Liver (tissue), 8 donors: ENCODE measurements at regions not wholly inside any gene's neighbourhood (a gene's known extent, or its start where the extent isn't known, plus 50 kb on each side); places are given as distances from the start of the nearest gene placed in this dataset.

Experiments
- DNase-seq: peaks from one replicate; pipeline ENCODE4 v3.0.0-alpha.2; 2017; ENCODE audit warnings: low spot score
- H3K27ac ChIP-seq, 2 donors: one replicate each; pipeline ENCODE4 v1.7.0; 2013; ENCODE audit warnings: inconsistent platforms in 2 of 2, low read length in 2 of 2, control low read depth in 1 of 2, low read depth in 1 of 2, mild to moderate bottlenecking in 1 of 2
- H3K27me3 ChIP-seq, 4 donors: one replicate each; pipeline versions ENCODE4 v1.6.1 to v1.7.0; 2013; ENCODE audit warnings: low read length in 3 of 4, inconsistent platforms in 1 of 4, mild to moderate bottlenecking in 1 of 4, moderate library complexity in 1 of 4; ENCODE audit not compliant: control insufficient read depth in 4 of 4, insufficient read depth in 4 of 4
- H3K36me3 ChIP-seq, 4 donors: one replicate each; pipeline versions ENCODE4 v1.6.1 to v1.7.0; 2013; ENCODE audit warnings: low read length in 3 of 4, mild to moderate bottlenecking in 3 of 4, low read depth in 1 of 4, moderate library complexity in 1 of 4; ENCODE audit not compliant: control insufficient read depth in 4 of 4, insufficient read depth in 3 of 4
- H3K4me1 ChIP-seq, 4 donors: one replicate each; pipeline versions ENCODE4 v1.6.1 to v1.7.0; 2013; ENCODE audit warnings: low read length in 3 of 4, mild to moderate bottlenecking in 3 of 4, moderate library complexity in 1 of 4; ENCODE audit not compliant: control insufficient read depth in 4 of 4, insufficient read depth in 4 of 4
- H3K4me3 ChIP-seq, 3 donors: one replicate each; pipeline versions ENCODE4 v1.6.1 to v1.7.0; 2013; ENCODE audit warnings: low read length in 3 of 3, control low read depth in 1 of 3, low read depth in 1 of 3, mild to moderate bottlenecking in 1 of 3
- H3K9ac ChIP-seq, 2 donors: one replicate each; pipeline ENCODE4 v1.7.0; 2013; ENCODE audit warnings: low read length in 2 of 2, mild to moderate bottlenecking in 2 of 2, moderate library complexity in 2 of 2, control low read depth in 1 of 2, low read depth in 1 of 2
- H3K9me3 ChIP-seq, 4 donors: one replicate each; pipeline versions ENCODE4 v1.6.1 to v1.7.0; 2013; ENCODE audit warnings: low read length in 3 of 4; ENCODE audit not compliant: control insufficient read depth in 4 of 4
- ATF3 ChIP-seq: IDR thresholded peaks from 2 replicates; pipeline ENCODE4 v1.6.1; 2016; ENCODE audit warnings: antibody characterized with exemption
- CTCF ChIP-seq: fragments of 150-350 bp; IDR thresholded peaks from 2 replicates; pipeline ENCODE4 v1.5.1; 2017; ENCODE audit warnings: improper control_type of control experiment, low read depth, low read length; ENCODE audit not compliant: missing input control
- EGR1 ChIP-seq, 2 donors: IDR thresholded peaks; 2 replicates each; pipeline ENCODE4 v1.6.1; 2016 to 2018; ENCODE audit warnings: antibody characterized with exemption in 2 of 2, low read depth in 2 of 2
- FOXA1 ChIP-seq: IDR thresholded peaks from 2 replicates; pipeline ENCODE4 v1.6.1; 2016; ENCODE audit warnings: antibody characterized with exemption
- FOXA2 ChIP-seq: IDR thresholded peaks from 2 replicates; pipeline ENCODE4 v1.6.1; 2016; ENCODE audit warnings: antibody characterized with exemption
- GABPA ChIP-seq, 2 donors: IDR thresholded peaks in 1 of 2; conservative IDR thresholded peaks in 1 of 2; 2 replicates each; pipeline ENCODE4 v1.6.1; 2016; ENCODE audit warnings: antibody characterized with exemption in 2 of 2, mild to moderate bottlenecking in 1 of 2, moderate library complexity in 1 of 2
- HNF4A ChIP-seq, 2 donors: conservative IDR thresholded peaks; 2 replicates each; pipeline ENCODE4 v1.6.1; 2016; ENCODE audit warnings: antibody characterized with exemption in 2 of 2, mild to moderate bottlenecking in 2 of 2
- HNF4G ChIP-seq: IDR thresholded peaks from 2 replicates; pipeline ENCODE4 v1.6.1; 2016; ENCODE audit warnings: antibody characterized with exemption
- JUND ChIP-seq, 2 donors: IDR thresholded peaks; 2 replicates each; pipeline ENCODE4 v1.6.1; 2016; ENCODE audit warnings: antibody characterized with exemption in 2 of 2
- MAX ChIP-seq: IDR thresholded peaks from 2 replicates; pipeline ENCODE4 v1.6.1; 2016; ENCODE audit warnings: antibody characterized with exemption
- NR2F2 ChIP-seq: IDR thresholded peaks from 2 replicates; pipeline ENCODE4 v1.6.1; 2016; ENCODE audit warnings: antibody characterized with exemption
- RAD21 ChIP-seq, 2 donors: IDR thresholded peaks; 2 replicates each; pipeline ENCODE4 v1.6.1; 2016; ENCODE audit warnings: antibody characterized with exemption in 2 of 2, mild to moderate bottlenecking in 2 of 2
- REST ChIP-seq: IDR thresholded peaks from 2 replicates; pipeline ENCODE4 v1.6.1; 2016; ENCODE audit warnings: antibody characterized with exemption, mild to moderate bottlenecking
- RXRA ChIP-seq, 2 donors: IDR thresholded peaks; 2 replicates each; pipeline ENCODE4 v1.6.1; 2017 to 2018; ENCODE audit warnings: antibody characterized with exemption in 2 of 2, mild to moderate bottlenecking in 1 of 2
- SP1 ChIP-seq: IDR thresholded peaks from 2 replicates; pipeline ENCODE4 v1.6.1; 2018; ENCODE audit warnings: antibody characterized with exemption, mild to moderate bottlenecking
- TAF1 ChIP-seq: conservative IDR thresholded peaks from 2 replicates; pipeline ENCODE4 v1.6.1; 2016; ENCODE audit warnings: antibody characterized with exemption, mild to moderate bottlenecking
- YY1 ChIP-seq: IDR thresholded peaks from 2 replicates; pipeline ENCODE4 v1.6.1; 2016; ENCODE audit warnings: antibody characterized with exemption, mild to moderate bottlenecking
- WGBS: extraction: QIAGEN DNeasy Blood & Tissue Kit; methylation state at CpG from one replicate; pipeline ENCODE4 v1.1.7; 2013; 5-methylcytosine and 5-hydroxymethylcytosine counted together
- TF ChIP-seq, protein P1 (sequence below): IDR thresholded peaks from 2 replicates; pipeline ENCODE4 v1.6.1; 2016; ENCODE audit warnings: antibody characterized with exemption
- donor health status: healthy.
- donor health status: healthy.
- donor health status: healthy.
- donor health status: healthy.
- donor health status: healthy.

GRCh38 chr6:168193816-168194721 is 115.1 kb upstream of the FRMD1 start:
- Histone ChIP-seq H3K4me3 (no peak overlapping the region), H3K27ac (no peak overlapping the region), H3K4me1 (peaks cover 6 to 31% (median 19%) of the 10 kb centered on the region in 4 donors), H3K9me3 (no peaks in the 10 kb centered on the region), H3K36me3 (no peaks in the 10 kb centered on the region), H3K9ac (no peak overlapping the region), H3K27me3 (no peaks in the 10 kb centered on the region)
- WGBS, result 91% methylated on average over 42 of the region's 42 CpGs
- DNase-seq, result peak; percentile 32
- TF ChIP-seq RXRA (IDR thresholded peaks at IDR 0.05) (no peak), GABPA (IDR thresholded peaks at IDR 0.05 in 1 of 2, conservative IDR thresholded peaks at IDR 0.05 in 1 of 2) (no peak), EGR1 (IDR thresholded peaks at IDR 0.05; ENCODE audit: low read depth in 2 of 2) (no peak), YY1 (no peak), RAD21 (IDR thresholded peaks at IDR 0.05) (no peak)
- TF ChIP-seq, protein P1, sequence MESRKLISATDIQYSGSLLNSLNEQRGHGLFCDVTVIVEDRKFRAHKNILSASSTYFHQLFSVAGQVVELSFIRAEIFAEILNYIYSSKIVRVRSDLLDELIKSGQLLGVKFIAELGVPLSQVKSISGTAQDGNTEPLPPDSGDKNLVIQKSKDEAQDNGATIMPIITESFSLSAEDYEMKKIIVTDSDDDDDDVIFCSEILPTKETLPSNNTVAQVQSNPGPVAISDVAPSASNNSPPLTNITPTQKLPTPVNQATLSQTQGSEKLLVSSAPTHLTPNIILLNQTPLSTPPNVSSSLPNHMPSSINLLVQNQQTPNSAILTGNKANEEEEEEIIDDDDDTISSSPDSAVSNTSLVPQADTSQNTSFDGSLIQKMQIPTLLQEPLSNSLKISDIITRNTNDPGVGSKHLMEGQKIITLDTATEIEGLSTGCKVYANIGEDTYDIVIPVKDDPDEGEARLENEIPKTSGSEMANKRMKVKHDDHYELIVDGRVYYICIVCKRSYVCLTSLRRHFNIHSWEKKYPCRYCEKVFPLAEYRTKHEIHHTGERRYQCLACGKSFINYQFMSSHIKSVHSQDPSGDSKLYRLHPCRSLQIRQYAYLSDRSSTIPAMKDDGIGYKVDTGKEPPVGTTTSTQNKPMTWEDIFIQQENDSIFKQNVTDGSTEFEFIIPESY, result no peak

GRCh38 chr6:168192901-168193815 is 114.1 kb upstream of the FRMD1 start:
- TF ChIP-seq CTCF (no peak), YY1 (no peak), RXRA (IDR thresholded peaks at IDR 0.05) (no peak), GABPA (IDR thresholded peaks at IDR 0.05 in 1 of 2, conservative IDR thresholded peaks at IDR 0.05 in 1 of 2) (no peak), EGR1 (IDR thresholded peaks at IDR 0.05; ENCODE audit: low read depth in 2 of 2) (no peak), TAF1 (no peak), FOXA1 (no peak), FOXA2 (no peak), MAX (no peak), HNF4G (no peak), JUND (IDR thresholded peaks at IDR 0.05) (no peak), ATF3 (no peak), NR2F2 (no peak), SP1 (no peak), HNF4A (conservative IDR thresholded peaks at IDR 0.05) (no peak), REST (no peak)
- TF ChIP-seq, protein P1, result no peak

More at GRCh38 chr6:168192901-168193815, 114.1 kb upstream of the FRMD1 start:
- DNase-seq, result peak; percentile 20
- peaks cover 1 to 27% (median 16%) of the 10 kb centered on the region in 4 donors for H3K4me1 ChIP-seq
- H3K9me3 ChIP-seq, result no peaks in the 10 kb centered on the region
- H3K36me3 ChIP-seq, result no peaks in the 10 kb centered on the region
- H3K9ac ChIP-seq, result no peak overlapping the region
- WGBS, result 95% methylated on average over 47 of the region's 47 CpGs
- H3K27ac ChIP-seq, result no peak overlapping the region
- H3K4me3 ChIP-seq, result no peak overlapping the region
- no peaks in the 10 kb centered on the region for H3K27me3 ChIP-seq
